Caco-2 (cell line): ENCODE measurements at regions not wholly inside any gene's neighbourhood (a gene's known extent, or its start where the extent isn't known, plus 50 kb on each side); places are given as distances from the start of the nearest gene placed in this dataset.
A peak's percentile ranks its signal among the peaks of the same experiment; 100 is the strongest.

Experiments used
- BruUV-seq: library from RNA; stranded (reverse); fragments of 400-500 nt; replicated peaks from 2 replicates; lab custom pipeline; 2021; lab: Mats Ljungman, UMichigan
- CTCF ChIA-PET: fragments of 300-600 bp; sonication (Branson Sonifier 250); formaldehyde crosslinking; loops from one replicate; lab custom pipeline; 2022; ENCODE audit warnings: antibody characterized with exemption; lab: Charles Lee
- POLR2A ChIA-PET: fragments of 300-600 bp; sonication (Branson Sonifier 250); formaldehyde crosslinking; loops from one replicate; lab custom pipeline; 2022; ENCODE audit warnings: antibody characterized with exemption; lab: Charles Lee
- DNase-seq, 2 experiments: peaks; one replicate each; pipeline versions ENCODE4 v3.0.0 to v3.0.0-alpha.2; 2020 to 2022
- H3K27me3 ChIP-seq: replicated peaks from 2 replicates; pipeline ENCODE4 v1.6.0; 2011; ENCODE audit warnings: low read length; ENCODE audit not compliant: control insufficient read depth, insufficient read depth
- H3K36me3 ChIP-seq: 2 replicates; pipeline ENCODE4 v1.5.1; 2011; ENCODE audit warnings: low read length; ENCODE audit not compliant: control insufficient read depth, insufficient read depth
- H3K4me1 ChIP-seq: fragments of 250-450 bp; sonication (Bioruptor Pico); 2 replicates; pipeline ENCODE4 v1.5.1; 2020; ENCODE audit warnings: mild to moderate bottlenecking
- H3K4me3 ChIP-seq: 2 replicates; pipeline ENCODE4 v1.5.1; 2011; ENCODE audit warnings: low read depth, mild to moderate bottlenecking, control low read depth, low read length
- H3K9me3 ChIP-seq: fragments of 250-450 bp; sonication (Bioruptor Pico); 2 replicates; pipeline ENCODE4 v1.5.1; 2020; ENCODE audit warnings: mild to moderate bottlenecking, moderate library complexity
- H3K27ac Mint-ChIP-seq: one replicate; pipeline ENCODE4 v1.8.0; 2022; ENCODE audit warnings: mixed read lengths; ENCODE audit not compliant: unreplicated experiment
- H3K27me3 Mint-ChIP-seq: one replicate; pipeline ENCODE4 v1.8.0; 2022; ENCODE audit warnings: mixed read lengths; ENCODE audit not compliant: insufficient read depth, unreplicated experiment
- H3K36me3 Mint-ChIP-seq: one replicate; pipeline ENCODE4 v1.8.0; 2022; ENCODE audit warnings: mild to moderate bottlenecking, mixed read lengths; ENCODE audit not compliant: insufficient read depth, unreplicated experiment
- H3K4me1 Mint-ChIP-seq: one replicate; pipeline ENCODE4 v1.8.0; 2022; ENCODE audit warnings: low read depth, mixed read lengths; ENCODE audit not compliant: unreplicated experiment
- H3K4me3 Mint-ChIP-seq: one replicate; pipeline ENCODE4 v1.8.0; 2022; ENCODE audit warnings: mild to moderate bottlenecking, moderate library complexity, mixed read lengths; ENCODE audit not compliant: unreplicated experiment
- H3K9me3 Mint-ChIP-seq: one replicate; pipeline ENCODE4 v1.8.0; 2022; ENCODE audit warnings: mixed read lengths; ENCODE audit not compliant: unreplicated experiment
- intact Hi-C: fragments of 100-400 bp; cut with micrococcal nuclease; formaldehyde crosslinking; loops from one replicate; pipeline ENCODE4 v1.10.0; 2022; ENCODE audit not compliant: unreplicated experiment
- TF ChIP-seq, protein P1 (sequence below), 2 experiments: fragments of 200-600 bp in 1 of 2; IDR thresholded peaks; 1 replicate in 1 of 2; 2 replicates in 1 of 2; pipeline versions ENCODE4 v1.5.1 to v1.8.0; 2011 to 2022; ENCODE audit warnings: antibody characterized with exemption in 1 of 2, control low read depth in 1 of 2, inconsistent platforms in 1 of 2, low read depth in 1 of 2, low read length in 1 of 2, mild to moderate bottlenecking in 1 of 2, moderate library complexity in 1 of 2; ENCODE audit not compliant: insufficient read depth in 1 of 2, severe bottlenecking in 1 of 2, unreplicated experiment in 1 of 2

DNA sequence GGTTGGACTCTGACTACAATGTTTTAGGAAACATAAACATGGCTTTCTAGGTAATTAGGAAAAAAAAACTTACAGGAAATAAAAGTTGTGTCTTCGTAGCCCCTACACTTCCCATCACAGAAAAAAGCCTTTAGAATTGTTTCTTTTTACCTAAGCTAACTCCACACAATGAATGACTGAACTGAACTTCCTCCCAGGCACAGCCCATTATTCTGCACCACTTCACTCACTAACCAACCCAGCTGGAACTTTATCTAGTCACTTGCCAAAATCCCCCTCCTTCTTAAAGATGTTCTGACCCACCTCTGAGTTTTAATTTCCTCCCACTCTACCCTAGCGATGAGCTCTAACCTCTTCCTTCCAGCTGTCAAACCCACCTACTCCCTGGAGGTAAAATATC, 91.7 kb upstream of the MEOX2 start:
- BruUV-seq: no TSS peak
- CTCF ChIA-PET: no interaction called here

DNA sequence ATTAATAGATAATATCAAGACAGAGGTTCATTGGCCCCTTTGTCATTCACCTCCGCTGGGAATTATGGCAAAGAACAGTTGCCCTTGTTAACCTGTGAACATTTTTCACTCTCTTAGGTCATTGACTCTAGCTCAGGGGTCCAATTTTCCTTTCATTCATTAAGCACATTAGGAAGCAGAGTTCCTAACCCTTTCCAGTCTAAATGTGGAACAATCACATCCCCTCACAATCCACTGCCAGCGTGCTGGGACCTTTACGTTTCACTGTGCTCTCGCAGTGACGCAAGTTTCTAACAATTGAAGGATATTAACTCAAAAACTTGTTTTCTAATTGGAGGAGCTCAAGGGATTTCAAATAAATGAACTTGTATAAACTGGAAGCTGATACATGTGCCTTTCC, 79.3 kb upstream of the MEOX2 start:
- Mint-ChIP-seq H3K36me3 (peaks cover 7% of the 10 kb centered on the region), H3K27me3 (no peaks in the 10 kb centered on the region), H3K4me1 (peaks cover 21% of the 10 kb centered on the region), H3K9me3 (peaks cover 48% of the 10 kb centered on the region), H3K4me3 (peak overlapping the region; percentile 40), H3K27ac (peak overlapping the region; percentile 90)
- DNase-seq: no peak
- intact Hi-C loops: loop anchor here (1.0 to 5.0 kb wide), 5 partner anchors 90 to 832 kb away; partner anchors contain the start of gene CRPPA
- Histone ChIP-seq H3K9me3 (peaks cover 28% of the 10 kb centered on the region), H3K4me1 (peaks cover 40% of the 10 kb centered on the region), H3K36me3 (peaks cover 1% of the 10 kb centered on the region; the same call in 1 of the 2 replicates), H3K4me3 (no peak overlapping the region), H3K27me3 (no peaks in the 10 kb centered on the region)
- ChIA-PET CTCF (no interaction called here), POLR2A (no interaction called here)
- TF ChIP-seq, protein P1, sequence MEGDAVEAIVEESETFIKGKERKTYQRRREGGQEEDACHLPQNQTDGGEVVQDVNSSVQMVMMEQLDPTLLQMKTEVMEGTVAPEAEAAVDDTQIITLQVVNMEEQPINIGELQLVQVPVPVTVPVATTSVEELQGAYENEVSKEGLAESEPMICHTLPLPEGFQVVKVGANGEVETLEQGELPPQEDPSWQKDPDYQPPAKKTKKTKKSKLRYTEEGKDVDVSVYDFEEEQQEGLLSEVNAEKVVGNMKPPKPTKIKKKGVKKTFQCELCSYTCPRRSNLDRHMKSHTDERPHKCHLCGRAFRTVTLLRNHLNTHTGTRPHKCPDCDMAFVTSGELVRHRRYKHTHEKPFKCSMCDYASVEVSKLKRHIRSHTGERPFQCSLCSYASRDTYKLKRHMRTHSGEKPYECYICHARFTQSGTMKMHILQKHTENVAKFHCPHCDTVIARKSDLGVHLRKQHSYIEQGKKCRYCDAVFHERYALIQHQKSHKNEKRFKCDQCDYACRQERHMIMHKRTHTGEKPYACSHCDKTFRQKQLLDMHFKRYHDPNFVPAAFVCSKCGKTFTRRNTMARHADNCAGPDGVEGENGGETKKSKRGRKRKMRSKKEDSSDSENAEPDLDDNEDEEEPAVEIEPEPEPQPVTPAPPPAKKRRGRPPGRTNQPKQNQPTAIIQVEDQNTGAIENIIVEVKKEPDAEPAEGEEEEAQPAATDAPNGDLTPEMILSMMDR (IDR thresholded peaks at IDR 0.05; ENCODE audit: insufficient read depth in 1 of 2, low read depth in 1 of 2, low read length in 1 of 2, severe bottlenecking in 1 of 2, unreplicated experiment in 1 of 2): no peak
- TSS peak; percentile 67 for BruUV-seq

More for the DNA sequence above, 91.7 kb upstream of the MEOX2 start:
- POLR2A ChIA-PET: no interaction called here
- H3K9me3 ChIP-seq: no peaks in the 10 kb centered on the region
- Mint-ChIP-seq H3K36me3 (no peaks in the 10 kb centered on the region), H3K9me3 (peaks cover 7% of the 10 kb centered on the region), H3K27me3 (no peaks in the 10 kb centered on the region), H3K27ac (no peak overlapping the region), H3K4me1 (peaks cover 6% of the 10 kb centered on the region), H3K4me3 (no peak overlapping the region)
- TF ChIP-seq, protein P1 (IDR thresholded peaks at IDR 0.05; ENCODE audit: insufficient read depth in 1 of 2, low read depth in 1 of 2, low read length in 1 of 2, severe bottlenecking in 1 of 2, unreplicated experiment in 1 of 2): no peak
- DNase-seq: no peak
- no peaks in the 10 kb centered on the region for H3K4me1 ChIP-seq
- no peaks in the 10 kb centered on the region for H3K27me3 ChIP-seq
- no peaks in the 10 kb centered on the region for H3K36me3 ChIP-seq
- no peak overlapping the region for H3K4me3 ChIP-seq
- intact Hi-C loops: no loop called here

DNA sequence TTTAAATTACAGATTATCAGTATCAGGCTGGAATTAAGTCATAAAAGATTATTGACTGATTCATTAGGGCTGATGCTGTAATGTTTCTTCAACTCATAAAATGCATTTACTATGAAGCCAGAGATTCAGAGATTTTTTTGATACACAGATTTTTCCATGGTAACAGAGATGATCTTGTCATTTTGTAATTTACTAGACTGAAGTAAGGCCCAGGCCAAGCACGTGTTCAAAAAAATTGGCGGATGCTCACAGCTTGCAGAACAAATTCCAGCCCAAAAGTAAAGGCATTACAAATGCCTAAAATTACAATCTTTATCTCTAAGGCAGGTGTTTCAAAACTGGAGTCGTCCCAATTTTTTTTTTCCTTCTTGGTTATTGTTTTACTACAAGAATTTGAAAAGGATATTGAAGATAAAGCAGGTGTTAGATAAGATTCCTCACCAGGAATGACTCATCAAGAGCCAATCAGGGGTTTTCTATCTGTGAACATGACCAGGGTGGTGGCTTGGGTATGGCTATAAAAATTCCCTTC, 78.4 kb upstream of the MEOX2 start:
- Histone ChIP-seq H3K27me3 (no peaks in the 10 kb centered on the region), H3K36me3 (peaks cover 1% of the 10 kb centered on the region; the same call in 1 of the 2 replicates), H3K4me1 (peaks cover 40% of the 10 kb centered on the region), H3K9me3 (peaks cover 24% of the 10 kb centered on the region), H3K4me3 (no peak overlapping the region)
- no TSS peak for BruUV-seq
- CTCF ChIA-PET: no interaction called here
- DNase-seq: peak; percentile 76 to 80
- TF ChIP-seq, protein P1 (IDR thresholded peaks at IDR 0.05; ENCODE audit: insufficient read depth in 1 of 2, low read depth in 1 of 2, low read length in 1 of 2, severe bottlenecking in 1 of 2, unreplicated experiment in 1 of 2): no peak
- intact Hi-C loops: loop anchor here (1.0 to 5.0 kb wide), 5 partner anchors 90 to 832 kb away; partner anchors contain the start of gene CRPPA
- H3K4me1 Mint-ChIP-seq: peaks cover 21% of the 10 kb centered on the region
- no peaks in the 10 kb centered on the region for H3K27me3 Mint-ChIP-seq
- no peak overlapping the region for H3K4me3 Mint-ChIP-seq
- POLR2A ChIA-PET: interaction anchor here (0.5 kb wide), 1 partner anchor 656 kb away, joined by 3 read pairs; no protein-coding TSS in a partner anchor
- peaks cover 7% of the 10 kb centered on the region for H3K36me3 Mint-ChIP-seq
- peaks cover 40% of the 10 kb centered on the region for H3K9me3 Mint-ChIP-seq
- peak overlapping the region; percentile 90 for H3K27ac Mint-ChIP-seq
